ENCODE measurements at regions not wholly inside any gene's neighbourhood (a gene's known extent, or its start where the extent isn't known, plus 50 kb on each side); places are given as distances from the start of the nearest gene placed in this dataset.

DNA sequence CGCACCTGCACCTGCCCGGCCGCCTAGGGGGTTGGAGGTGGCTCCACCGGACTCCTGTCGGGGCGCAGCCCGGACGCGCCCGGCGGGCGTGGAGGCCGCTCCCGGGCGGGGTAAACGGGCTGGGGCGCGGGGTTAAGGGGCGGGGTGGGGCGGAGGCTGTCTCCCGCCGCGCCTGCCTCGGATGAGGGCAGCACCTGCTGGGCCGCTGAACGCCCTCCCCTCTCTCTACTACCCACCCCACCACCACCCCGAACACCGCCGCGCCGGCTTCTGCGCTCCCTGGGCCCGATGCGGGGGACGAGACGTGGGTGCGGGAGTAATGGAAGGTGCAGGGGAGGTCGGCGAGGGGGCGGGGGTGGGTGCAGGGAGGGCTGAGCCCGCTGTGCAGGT lies 224.8 kb upstream of the ID2 start:
- Histone ChIP-seq H3K27ac (ENCODE audit: low read depth in 1 of 2, low read length in 2 of 2) (no peak overlapping the region), H3K36me3 (ENCODE audit: control insufficient read depth in 4 of 4, insufficient read depth in 3 of 4, low read depth in 1 of 4, low read length in 3 of 4) (no peaks in the 10 kb centered on the region), H3K27me3 (ENCODE audit: control insufficient read depth in 4 of 4, insufficient read depth in 4 of 4, low read length in 3 of 4) (no peaks in the 10 kb centered on the region), H3K4me1 (ENCODE audit: control insufficient read depth in 4 of 4, insufficient read depth in 4 of 4, low read length in 3 of 4) (peaks cover 3 to 37% (median 21%) of the 10 kb centered on the region in 4 donors), H3K4me3 (ENCODE audit: low read depth in 1 of 3, low read length in 3 of 3) (peak overlapping the region in 1 of 3 donors; percentile 42), H3K9me3 (ENCODE audit: control insufficient read depth in 4 of 4, low read length in 3 of 4) (no peaks in the 10 kb centered on the region), H3K9ac (ENCODE audit: low read depth in 1 of 2, low read length in 2 of 2) (no peak overlapping the region)
- TF ChIP-seq NR2F2 (IDR thresholded peaks at IDR 0.05) = no peak
- no peak for TF ChIP-seq HNF4A (conservative IDR thresholded peaks at IDR 0.05)
- TF ChIP-seq, protein P1, sequence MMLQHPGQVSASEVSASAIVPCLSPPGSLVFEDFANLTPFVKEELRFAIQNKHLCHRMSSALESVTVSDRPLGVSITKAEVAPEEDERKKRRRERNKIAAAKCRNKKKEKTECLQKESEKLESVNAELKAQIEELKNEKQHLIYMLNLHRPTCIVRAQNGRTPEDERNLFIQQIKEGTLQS (IDR thresholded peaks at IDR 0.05) = no peak
- no peak for TF ChIP-seq HNF4G (IDR thresholded peaks at IDR 0.05)
- TF ChIP-seq, protein P2, sequence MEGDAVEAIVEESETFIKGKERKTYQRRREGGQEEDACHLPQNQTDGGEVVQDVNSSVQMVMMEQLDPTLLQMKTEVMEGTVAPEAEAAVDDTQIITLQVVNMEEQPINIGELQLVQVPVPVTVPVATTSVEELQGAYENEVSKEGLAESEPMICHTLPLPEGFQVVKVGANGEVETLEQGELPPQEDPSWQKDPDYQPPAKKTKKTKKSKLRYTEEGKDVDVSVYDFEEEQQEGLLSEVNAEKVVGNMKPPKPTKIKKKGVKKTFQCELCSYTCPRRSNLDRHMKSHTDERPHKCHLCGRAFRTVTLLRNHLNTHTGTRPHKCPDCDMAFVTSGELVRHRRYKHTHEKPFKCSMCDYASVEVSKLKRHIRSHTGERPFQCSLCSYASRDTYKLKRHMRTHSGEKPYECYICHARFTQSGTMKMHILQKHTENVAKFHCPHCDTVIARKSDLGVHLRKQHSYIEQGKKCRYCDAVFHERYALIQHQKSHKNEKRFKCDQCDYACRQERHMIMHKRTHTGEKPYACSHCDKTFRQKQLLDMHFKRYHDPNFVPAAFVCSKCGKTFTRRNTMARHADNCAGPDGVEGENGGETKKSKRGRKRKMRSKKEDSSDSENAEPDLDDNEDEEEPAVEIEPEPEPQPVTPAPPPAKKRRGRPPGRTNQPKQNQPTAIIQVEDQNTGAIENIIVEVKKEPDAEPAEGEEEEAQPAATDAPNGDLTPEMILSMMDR (IDR thresholded peaks at IDR 0.05; ENCODE audit: low read depth, low read length, missing input control) = no peak
- TF ChIP-seq, protein P3, sequence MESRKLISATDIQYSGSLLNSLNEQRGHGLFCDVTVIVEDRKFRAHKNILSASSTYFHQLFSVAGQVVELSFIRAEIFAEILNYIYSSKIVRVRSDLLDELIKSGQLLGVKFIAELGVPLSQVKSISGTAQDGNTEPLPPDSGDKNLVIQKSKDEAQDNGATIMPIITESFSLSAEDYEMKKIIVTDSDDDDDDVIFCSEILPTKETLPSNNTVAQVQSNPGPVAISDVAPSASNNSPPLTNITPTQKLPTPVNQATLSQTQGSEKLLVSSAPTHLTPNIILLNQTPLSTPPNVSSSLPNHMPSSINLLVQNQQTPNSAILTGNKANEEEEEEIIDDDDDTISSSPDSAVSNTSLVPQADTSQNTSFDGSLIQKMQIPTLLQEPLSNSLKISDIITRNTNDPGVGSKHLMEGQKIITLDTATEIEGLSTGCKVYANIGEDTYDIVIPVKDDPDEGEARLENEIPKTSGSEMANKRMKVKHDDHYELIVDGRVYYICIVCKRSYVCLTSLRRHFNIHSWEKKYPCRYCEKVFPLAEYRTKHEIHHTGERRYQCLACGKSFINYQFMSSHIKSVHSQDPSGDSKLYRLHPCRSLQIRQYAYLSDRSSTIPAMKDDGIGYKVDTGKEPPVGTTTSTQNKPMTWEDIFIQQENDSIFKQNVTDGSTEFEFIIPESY (IDR thresholded peaks at IDR 0.05) = no peak
- TF ChIP-seq RAD21 (IDR thresholded peaks at IDR 0.05) = no peak
- TF ChIP-seq JUND (IDR thresholded peaks at IDR 0.05) = no peak
- TF ChIP-seq YY1 (IDR thresholded peaks at IDR 0.05) = no peak
- DNase-seq (ENCODE audit: low spot score) = no peak
- 23% methylated on average over 41 of the region's 41 CpGs for WGBS

DNA sequence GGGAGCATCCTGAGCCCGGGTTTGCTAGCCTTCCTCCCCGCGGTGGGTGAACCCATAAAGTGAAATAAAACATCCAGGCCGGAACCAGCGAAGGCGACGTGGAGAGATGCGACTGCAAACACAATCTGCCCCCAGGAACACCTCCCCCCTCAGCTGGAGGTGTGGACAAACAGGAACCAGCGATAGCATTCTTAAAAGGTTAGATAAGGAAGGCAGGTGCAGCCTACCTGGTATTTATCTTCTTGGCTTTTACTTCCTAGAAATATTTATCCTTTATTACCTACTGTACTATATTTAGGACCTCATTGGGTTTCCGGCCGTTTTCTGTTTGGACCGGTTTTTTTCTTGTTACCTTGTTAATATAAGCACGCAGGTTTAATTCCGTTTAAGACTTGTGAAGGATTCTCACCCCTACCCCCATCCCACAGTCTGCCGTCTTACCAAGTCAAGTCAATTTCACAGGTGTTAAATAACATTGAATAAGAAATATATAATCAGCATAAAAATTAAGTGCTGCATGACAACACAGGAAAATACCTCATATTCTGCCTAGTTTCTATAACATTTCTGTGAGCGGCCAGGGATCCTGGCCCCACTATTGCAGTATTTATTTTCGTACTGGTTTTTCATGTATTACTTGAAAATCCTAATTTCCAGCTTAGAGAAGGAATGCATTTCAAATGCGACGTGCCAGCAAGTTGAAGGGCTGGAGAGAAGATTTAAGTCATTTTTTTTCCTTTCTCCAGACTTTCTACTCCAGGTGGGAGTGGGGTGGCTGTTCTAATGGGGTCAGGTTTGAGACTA lies 224.0 kb upstream of the ID2 start:
- Histone ChIP-seq H3K27ac (ENCODE audit: low read depth in 1 of 2, low read length in 2 of 2) (peak overlapping the region; percentile 43 to 75), H3K27me3 (ENCODE audit: control insufficient read depth in 4 of 4, insufficient read depth in 4 of 4, low read length in 3 of 4) (no peaks in the 10 kb centered on the region), H3K9me3 (ENCODE audit: control insufficient read depth in 4 of 4, low read length in 3 of 4) (no peaks in the 10 kb centered on the region), H3K4me3 (ENCODE audit: low read depth in 1 of 3, low read length in 3 of 3) (no peak overlapping the region), H3K9ac (ENCODE audit: low read depth in 1 of 2, low read length in 2 of 2) (peak overlapping the region; percentile 24 to 30), H3K4me1 (ENCODE audit: control insufficient read depth in 4 of 4, insufficient read depth in 4 of 4, low read length in 3 of 4) (peaks cover 3 to 37% (median 21%) of the 10 kb centered on the region in 4 donors), H3K36me3 (ENCODE audit: control insufficient read depth in 4 of 4, insufficient read depth in 3 of 4, low read depth in 1 of 4, low read length in 3 of 4) (no peaks in the 10 kb centered on the region)
- 69% methylated on average over 19 of the region's 19 CpGs for WGBS
- peak in 1 of 2 donors; percentile 3 for TF ChIP-seq RAD21 (IDR thresholded peaks at IDR 0.05)
- TF ChIP-seq RXRA (IDR thresholded peaks at IDR 0.05) = no peak
- no peak for DNase-seq (ENCODE audit: low spot score)

DNA sequence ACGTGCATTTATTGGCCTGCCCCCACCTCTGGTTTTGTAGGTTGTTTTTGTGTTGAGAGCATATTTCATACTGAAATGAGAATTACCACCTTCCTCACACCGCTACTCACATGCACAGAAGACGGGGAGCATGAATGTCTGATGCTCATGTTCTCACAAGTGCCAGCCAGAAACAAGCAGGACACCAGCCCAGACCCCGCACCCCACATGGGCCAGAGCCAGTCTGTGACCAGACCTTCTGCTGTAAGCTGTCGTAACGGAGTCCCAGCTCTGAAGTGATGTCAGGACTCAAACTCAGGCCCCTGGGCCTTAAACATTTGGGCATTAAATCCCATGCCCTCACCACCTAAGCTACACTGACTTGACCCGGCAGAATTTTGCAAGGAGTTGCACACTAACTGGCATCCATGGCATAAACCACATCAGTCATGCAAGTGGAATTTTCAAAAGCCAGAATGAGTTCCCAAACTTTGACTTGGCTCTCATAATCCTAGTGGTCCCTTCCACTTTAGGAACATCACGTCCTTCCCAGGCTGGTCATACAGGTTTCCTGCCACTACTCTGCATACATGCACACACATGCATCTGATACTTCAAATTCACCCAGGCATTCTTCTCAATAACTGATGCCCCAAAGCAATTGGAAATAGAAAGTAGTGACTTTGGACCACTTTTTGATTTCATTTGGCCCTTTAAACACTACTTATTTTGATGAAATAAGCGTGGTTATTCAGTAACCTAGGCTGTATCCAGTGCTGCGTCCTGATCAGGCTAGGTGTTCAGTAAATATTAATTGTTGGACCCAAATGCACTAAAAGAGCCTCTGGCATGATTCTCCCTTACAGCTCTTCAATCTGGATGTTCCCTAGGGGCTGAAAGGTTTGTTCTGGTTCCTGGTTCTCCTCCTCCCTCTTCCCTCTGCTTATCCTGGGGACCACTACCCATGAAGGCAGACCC lies 223.1 kb upstream of the ID2 start:
- Histone ChIP-seq H3K27ac (ENCODE audit: low read depth in 1 of 2, low read length in 2 of 2) (peak overlapping the region; percentile 43 to 75), H3K9ac (ENCODE audit: low read depth in 1 of 2, low read length in 2 of 2) (peak overlapping the region; percentile 24 to 30), H3K4me1 (ENCODE audit: control insufficient read depth in 4 of 4, insufficient read depth in 4 of 4, low read length in 3 of 4) (peaks cover 3 to 37% (median 21%) of the 10 kb centered on the region in 4 donors), H3K9me3 (ENCODE audit: control insufficient read depth in 4 of 4, low read length in 3 of 4) (no peaks in the 10 kb centered on the region), H3K27me3 (ENCODE audit: control insufficient read depth in 4 of 4, insufficient read depth in 4 of 4, low read length in 3 of 4) (no peaks in the 10 kb centered on the region), H3K4me3 (ENCODE audit: low read depth in 1 of 3, low read length in 3 of 3) (no peak overlapping the region), H3K36me3 (ENCODE audit: control insufficient read depth in 4 of 4, insufficient read depth in 3 of 4, low read depth in 1 of 4, low read length in 3 of 4) (no peaks in the 10 kb centered on the region)
- no peak for DNase-seq (ENCODE audit: low spot score)
- 83% methylated on average over 10 of the region's 10 CpGs for WGBS
- TF ChIP-seq FOXA2 (IDR thresholded peaks at IDR 0.05) = peak; percentile 28
- TF ChIP-seq YY1 (IDR thresholded peaks at IDR 0.05) = peak; percentile 48
- TF ChIP-seq, protein P1 (IDR thresholded peaks at IDR 0.05) = no peak
- TF ChIP-seq FOXA1 (IDR thresholded peaks at IDR 0.05) = peak; percentile 53
- TF ChIP-seq GABPA (IDR thresholded peaks at IDR 0.05 in 1 of 2, conservative IDR thresholded peaks at IDR 0.05 in 1 of 2) = no peak
- peak; percentile 45 to 71 for TF ChIP-seq HNF4A (conservative IDR thresholded peaks at IDR 0.05)
- no peak for TF ChIP-seq JUND (IDR thresholded peaks at IDR 0.05)
- TF ChIP-seq TAF1 (conservative IDR thresholded peaks at IDR 0.05) = no peak
- TF ChIP-seq, protein P2 (IDR thresholded peaks at IDR 0.05; ENCODE audit: low read depth, low read length, missing input control) = no peak
- no peak for TF ChIP-seq HNF4G (IDR thresholded peaks at IDR 0.05)
- TF ChIP-seq RAD21 (IDR thresholded peaks at IDR 0.05) = peak; percentile 56
- no peak for TF ChIP-seq NR2F2 (IDR thresholded peaks at IDR 0.05)
- TF ChIP-seq, protein P4, sequence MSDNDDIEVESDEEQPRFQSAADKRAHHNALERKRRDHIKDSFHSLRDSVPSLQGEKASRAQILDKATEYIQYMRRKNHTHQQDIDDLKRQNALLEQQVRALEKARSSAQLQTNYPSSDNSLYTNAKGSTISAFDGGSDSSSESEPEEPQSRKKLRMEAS (IDR thresholded peaks at IDR 0.05) = no peak
- peak; percentile 30 to 70 for TF ChIP-seq RXRA (IDR thresholded peaks at IDR 0.05)
- TF ChIP-seq EGR1 (IDR thresholded peaks at IDR 0.05; ENCODE audit: low read depth in 2 of 2) = no peak
- TF ChIP-seq SP1 (IDR thresholded peaks at IDR 0.05) = peak; percentile 41
